Endothelial cell of umbilical vein (primary cell): ENCODE measurements at regions not wholly inside any gene's neighbourhood (a gene's known extent, or its start where the extent isn't known, plus 50 kb on each side); places are given as distances from the start of the nearest gene placed in this dataset.

Source experiments
- BruUV-seq: library from RNA; stranded (reverse); fragments of 400-500 nt; replicated peaks from 2 replicates; lab custom pipeline; 2021; lab: Mats Ljungman, UMichigan
- CTCF ChIA-PET: fragments of 300-600, 350-600 bp; sonication (Branson Sonifier 250); formaldehyde crosslinking; loops from one replicate; lab custom pipeline; 2021; ENCODE audit warnings: antibody characterized with exemption, inconsistent platforms; lab: Charles Lee
- POLR2A ChIA-PET: fragments of 300-600, 350-600 bp; sonication (Branson Sonifier 250); formaldehyde crosslinking; loops from one replicate; lab custom pipeline; 2021; ENCODE audit warnings: antibody characterized with exemption, inconsistent platforms; lab: Charles Lee
- DNase-seq: peaks from one replicate; pipeline ENCODE4 v3.0.0-alpha.2; 2011; ENCODE audit warnings: low read depth, low spot score
- FAIRE-seq: peaks from 2 replicates; lab custom pipeline; 2011; peaks lifted over from hg19 to GRCh38; lab: Jason Lieb, UNC
- H2AFZ ChIP-seq: 2 replicates; pipeline ENCODE4 v1.6.0; 2012; ENCODE audit warnings: low read depth, low read length, control low read depth, inconsistent platforms
- H3K27ac ChIP-seq: 2 replicates; pipeline ENCODE4 v1.5.1; 2011; ENCODE audit warnings: low read depth, mild to moderate bottlenecking, control low read depth, low read length, moderate library complexity; ENCODE audit not compliant: insufficient read depth
- H3K27me3 ChIP-seq, 2 experiments: 2 replicates each; pipeline versions ENCODE4 v1.6.0 to v1.6.1; 2011; ENCODE audit warnings: low read length in 2 of 2, mixed read lengths in 1 of 2; ENCODE audit not compliant: control insufficient read depth in 2 of 2, insufficient read depth in 2 of 2
- H3K36me3 ChIP-seq, 2 experiments: 2 replicates in 1 of 2; 3 replicates in 1 of 2; pipeline ENCODE4 v1.5.1; 2011; ENCODE audit warnings: low read length in 2 of 2, mild to moderate bottlenecking in 1 of 2, moderate library complexity in 1 of 2; ENCODE audit not compliant: control insufficient read depth in 2 of 2, insufficient read depth in 2 of 2; ENCODE audit errors: extremely low read depth in 1 of 2
- H3K4me1 ChIP-seq: 3 replicates; pipeline ENCODE4 v1.5.1; 2011; ENCODE audit warnings: mild to moderate bottlenecking, low read length; ENCODE audit not compliant: control insufficient read depth, insufficient read depth; ENCODE audit errors: extremely low read depth
- H3K4me2 ChIP-seq: 2 replicates; pipeline ENCODE4 v1.6.1; 2011; ENCODE audit warnings: low read length, control low read depth, mixed read lengths; ENCODE audit not compliant: insufficient read depth
- H3K4me3 ChIP-seq, 3 experiments: fragments of 200-600 bp in 1 of 3; sonication (generic), shearing (Covaris generic) in 1 of 3; replicated peaks in 1 of 3; 2 replicates each; pipeline ENCODE4 v1.5.1; 2011 to 2016; ENCODE audit warnings: control low read depth in 3 of 3, low read length in 3 of 3, mild to moderate bottlenecking in 2 of 3, inconsistent platforms in 1 of 3, low read depth in 1 of 3, moderate library complexity in 1 of 3; ENCODE audit not compliant: insufficient read depth in 1 of 3
- H3K79me2 ChIP-seq: 2 replicates; pipeline ENCODE4 v1.6.0; 2012; ENCODE audit warnings: low read length, inconsistent platforms; ENCODE audit not compliant: control insufficient read depth, insufficient read depth
- H3K9ac ChIP-seq: replicated peaks from 2 replicates; pipeline ENCODE3; 2011; ENCODE audit warnings: low read length, control low read depth; ENCODE audit not compliant: insufficient read depth; ENCODE audit errors: extremely low read depth
- H3K9me1 ChIP-seq: replicated peaks from 3 replicates; pipeline ENCODE4 v1.6.0; 2011; ENCODE audit warnings: mild to moderate bottlenecking, low read length; ENCODE audit not compliant: control insufficient read depth, insufficient read depth; ENCODE audit errors: extremely low read depth
- H3K9me3 ChIP-seq: replicated peaks from 2 replicates; pipeline ENCODE4 v1.5.1; 2012; ENCODE audit warnings: low read length, inconsistent platforms; ENCODE audit not compliant: control insufficient read depth, insufficient read depth
- H4K20me1 ChIP-seq: replicated peaks from 2 replicates; pipeline ENCODE3; 2011; ENCODE audit warnings: mild to moderate bottlenecking, low read length; ENCODE audit not compliant: control insufficient read depth, insufficient read depth; ENCODE audit errors: extremely low read depth
- CTCF ChIP-seq, 2 donors: IDR thresholded peaks; 1 replicate in 1 of 2; 2 replicates in 1 of 2; pipeline ENCODE4 v1.5.1; 2011; ENCODE audit warnings: low read length in 2 of 2, mild to moderate bottlenecking in 2 of 2, moderate library complexity in 2 of 2, control low read depth in 1 of 2, inconsistent platforms in 1 of 2, low read depth in 1 of 2; ENCODE audit not compliant: insufficient read depth in 1 of 2; ENCODE audit errors: extremely low read depth in 1 of 2
- EZH2 ChIP-seq: IDR thresholded peaks from 2 replicates; pipeline ENCODE4 v1.6.1; 2012; ENCODE audit warnings: borderline replicate concordance, low read depth, mild to moderate bottlenecking, moderate library complexity, low read length, inconsistent platforms; ENCODE audit not compliant: severe bottlenecking
- FOS ChIP-seq: IDR thresholded peaks from 2 replicates; pipeline ENCODE4 v1.6.1; 2011; ENCODE audit warnings: mild to moderate bottlenecking, low read length, moderate library complexity, borderline replicate concordance; ENCODE audit not compliant: insufficient read depth
- GATA2 ChIP-seq: IDR thresholded peaks from 2 replicates; pipeline ENCODE4 v1.7.0; 2011; ENCODE audit warnings: low read depth, mild to moderate bottlenecking, moderate library complexity, mixed read lengths, low read length; ENCODE audit not compliant: insufficient read length, insufficient read depth
- JUN ChIP-seq: IDR thresholded peaks from 2 replicates; pipeline ENCODE4 v1.6.1; 2011; ENCODE audit warnings: borderline replicate concordance, low read depth; ENCODE audit not compliant: insufficient read length, insufficient read depth
- MAX ChIP-seq: IDR thresholded peaks from 2 replicates; pipeline ENCODE4 v1.6.1; 2011; ENCODE audit not compliant: insufficient read depth, insufficient read length
- MYC ChIP-seq: IDR thresholded peaks from one replicate; pipeline ENCODE4 v1.6.1; 2011; ENCODE audit warnings: mild to moderate bottlenecking, low read depth, low read length
- POLR2A ChIP-seq: IDR thresholded peaks from 2 replicates; pipeline ENCODE4 v1.6.1; 2012; ENCODE audit warnings: low read depth, mild to moderate bottlenecking, control low read depth, low read length
- POLR2AphosphoS5 ChIP-seq: IDR thresholded peaks from 2 replicates; pipeline ENCODE4 v1.6.1; 2012; ENCODE audit warnings: low read depth, mild to moderate bottlenecking, control low read depth, low read length, moderate library complexity; ENCODE audit not compliant: insufficient read depth
- dilution Hi-C: fragments of 300-500 bp; cut with MboI; formaldehyde crosslinking; loops from one replicate; pipeline ENCODE4 v1.15.0; 2019; ENCODE audit warnings: low sequenced_read_pairs; ENCODE audit not compliant: extremely low pct_ligation_motif_present
- intact Hi-C: fragments of 100-400 bp; cut with micrococcal nuclease; formaldehyde crosslinking; loops from one replicate; pipeline ENCODE4 v1.10.0; 2022

- DNase-seq (no peak), FAIRE-seq (no peak)
- H3K4me3 ChIP-seq = no peak overlapping the region
- no peak overlapping the region for H2AFZ ChIP-seq
- POLR2A ChIA-PET = no interaction called here
- no peak overlapping the region for H3K9ac ChIP-seq
- CTCF ChIA-PET = no interaction called here
- no peak overlapping the region for H3K4me2 ChIP-seq
- H3K27ac ChIP-seq = no peak overlapping the region
- no peaks in the 10 kb centered on the region for H3K9me3 ChIP-seq
- intact Hi-C loops = no loop called here
- no peaks in the 10 kb centered on the region for H3K27me3 ChIP-seq
- H3K4me1 ChIP-seq = no peaks in the 10 kb centered on the region
- no peaks in the 10 kb centered on the region for H3K36me3 ChIP-seq
- H3K79me2 ChIP-seq = no peaks in the 10 kb centered on the region
- no peaks in the 10 kb centered on the region for H4K20me1 ChIP-seq
- TF ChIP-seq FOS = no peak
- TF ChIP-seq POLR2AphosphoS5 = no peak
- no peak for TF ChIP-seq MAX
- TF ChIP-seq GATA2 = no peak
- no peak for TF ChIP-seq POLR2A
- no peak for TF ChIP-seq JUN
- no peak for TF ChIP-seq EZH2
- TF ChIP-seq CTCF (IDR thresholded peaks at IDR 0.05; ENCODE audit: extremely low read depth in 1 of 2, insufficient read depth in 1 of 2, low read depth in 1 of 2, low read length in 2 of 2) = no peak
- no peak for TF ChIP-seq MYC
- H3K9me1 ChIP-seq = no peaks in the 10 kb centered on the region
- dilution Hi-C loops = no loop called here
- BruUV-seq = no TSS peak
Measured at GRCh38 chr15:37652646-37653417, 281.6 kb upstream of the TMCO5A start.
